T1000 (cell line): ENCODE measurements at regions not wholly inside any gene's neighbourhood (a gene's known extent, or its start where the extent isn't known, plus 50 kb on each side); places are given as distances from the start of the nearest gene placed in this dataset.
A peak's percentile ranks its signal among the peaks of the same experiment; 100 is the strongest.
"Not testable (repeated sequence)": the region's sequence is repeated elsewhere in the genome, so short reads cannot be mapped to it uniquely, and the experiment has no call there.

ENCODE experiments used
- DNase-seq: peaks from one replicate; lab custom pipeline; 2025; ENCODE audit warnings: mixed read lengths; lab: John Stamatoyannopoulos, UW

DNA sequence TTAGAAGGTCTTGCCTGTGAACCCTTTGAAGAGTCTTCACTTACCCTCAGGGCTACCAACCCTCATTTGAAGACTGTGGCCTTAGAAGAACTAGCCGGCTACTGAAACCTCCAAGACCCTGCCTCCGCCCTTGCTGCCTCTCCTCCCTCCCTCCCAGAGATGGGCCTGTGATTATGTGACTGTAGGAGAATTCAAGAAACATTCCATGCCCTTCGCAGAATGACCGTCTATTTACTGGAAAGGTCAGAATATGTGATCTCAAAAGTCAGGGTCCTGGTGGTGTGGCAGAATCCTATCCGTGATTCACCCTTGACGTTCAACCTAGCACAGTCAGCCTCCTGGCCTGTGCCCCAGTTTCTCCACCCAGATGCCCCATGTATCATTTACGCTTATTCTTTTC, 109.6 kb downstream of the CTNND1 start:
- DNase-seq = no peak

- DNase-seq = no peak
These were observed 111.8 kb downstream of the CTNND1 start for GRCh38 chr11:57873196-57873911.

DNA sequence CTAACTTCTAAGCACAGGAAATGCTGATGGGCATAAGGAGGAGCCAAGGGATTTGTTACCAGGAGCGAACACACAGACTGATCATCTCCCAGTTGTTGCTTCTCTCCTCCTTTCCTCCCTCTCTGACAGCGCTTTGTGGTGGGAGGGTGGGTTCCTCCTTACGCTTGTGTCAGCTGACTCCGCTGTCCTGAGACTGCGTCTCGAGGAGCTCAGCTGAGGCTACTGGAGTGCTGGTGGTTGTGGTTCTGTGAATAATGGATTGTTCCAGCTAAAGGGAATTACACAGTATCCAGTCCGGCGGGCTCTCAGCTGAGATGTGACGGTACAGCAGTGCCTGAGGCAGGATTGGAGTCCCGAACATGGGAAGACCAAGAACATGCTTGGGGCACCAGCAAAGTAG, 113.4 kb downstream of the CTNND1 start:
- no peak for DNase-seq

DNA sequence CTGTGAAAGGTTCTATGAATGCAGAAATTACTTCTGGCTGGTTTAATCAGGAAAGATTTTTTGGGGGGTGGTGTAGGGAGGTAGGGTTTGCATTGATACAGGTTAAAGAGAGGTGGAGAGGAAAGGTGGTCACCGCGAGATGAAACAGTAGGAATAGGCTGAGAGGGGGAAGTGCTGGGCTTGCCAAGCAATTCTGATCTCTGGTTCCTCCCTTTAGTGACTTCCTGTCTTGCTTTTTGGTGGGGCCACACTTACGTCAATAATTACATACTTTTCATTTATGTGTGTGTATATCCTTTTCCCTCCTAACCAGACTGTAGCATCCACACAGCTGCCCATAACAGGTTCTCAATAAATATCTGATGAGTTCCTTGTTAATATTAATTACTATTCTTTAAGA, 120.0 kb downstream of the CTNND1 start:
- no peak for DNase-seq

GRCh38 chr11:57883630-57884029, 122.0 kb downstream of the CTNND1 start:
- no peak for DNase-seq

DNA sequence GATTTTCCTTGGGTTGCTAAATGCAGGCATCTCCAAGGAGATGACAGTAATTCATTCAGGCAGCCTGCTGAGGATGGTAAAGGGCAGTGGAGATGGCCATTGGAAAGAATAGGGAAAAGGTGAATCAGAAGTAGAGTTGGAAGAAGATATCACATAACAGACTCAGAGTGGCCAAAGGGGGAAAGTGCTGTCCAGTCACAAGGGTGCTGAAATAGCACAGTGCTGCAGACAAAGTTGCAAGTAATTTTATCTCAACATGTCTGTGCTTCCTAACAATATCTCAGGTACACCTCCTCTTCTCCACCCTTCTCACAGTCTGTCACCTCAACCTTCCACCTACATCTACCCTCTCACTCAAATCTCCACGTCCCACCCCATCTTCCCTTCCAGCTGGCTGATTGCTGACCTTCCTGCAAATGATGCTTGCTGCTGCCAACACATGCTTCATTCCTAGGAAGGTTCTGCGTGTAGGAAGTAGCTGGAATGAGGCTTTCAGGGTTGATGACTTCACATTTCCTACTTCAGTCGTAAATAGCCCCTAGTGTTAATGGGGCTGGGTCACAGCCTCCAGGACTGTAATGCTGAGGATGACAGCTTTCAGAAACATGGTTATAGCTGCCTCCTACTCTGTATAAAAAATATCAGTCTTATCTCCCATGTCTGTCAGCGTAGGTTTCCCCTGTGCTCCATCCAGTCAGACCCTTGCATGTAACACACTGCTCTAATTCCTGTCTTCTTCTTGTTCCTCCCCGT, 123.9 kb downstream of the CTNND1 start:
- DNase-seq = no peak

DNA sequence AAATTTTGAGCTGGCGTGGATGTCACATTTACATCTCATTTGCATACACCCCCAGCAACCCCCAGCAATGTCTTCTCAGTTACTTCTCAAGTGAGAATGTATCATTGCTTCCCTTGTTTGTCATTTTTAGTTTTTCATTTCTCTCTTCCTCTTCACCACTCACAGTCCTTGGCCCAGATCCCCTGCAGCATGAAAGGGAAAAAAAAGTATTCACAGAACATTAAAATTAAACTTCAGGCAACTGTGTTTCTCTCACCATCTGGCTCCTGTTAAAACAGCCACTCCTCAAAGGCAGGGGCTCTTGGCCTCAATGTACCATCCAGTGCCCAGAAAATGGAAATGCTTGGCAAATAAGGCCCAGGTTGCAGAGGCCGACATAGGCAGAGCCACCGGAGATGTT, 126.8 kb downstream of the CTNND1 start:
- DNase-seq = no peak

- no peak for DNase-seq
These were observed 128.9 kb downstream of the CTNND1 start for GRCh38 chr11:57890521-57890920.

- not testable (repeated sequence) for DNase-seq
These were observed 130.5 kb upstream of the OR9Q1 start for GRCh38 chr11:57893200-57893599.

- no peak for DNase-seq
These were observed 127.1 kb upstream of the OR9Q1 start for GRCh38 chr11:57896361-57897145.

DNA sequence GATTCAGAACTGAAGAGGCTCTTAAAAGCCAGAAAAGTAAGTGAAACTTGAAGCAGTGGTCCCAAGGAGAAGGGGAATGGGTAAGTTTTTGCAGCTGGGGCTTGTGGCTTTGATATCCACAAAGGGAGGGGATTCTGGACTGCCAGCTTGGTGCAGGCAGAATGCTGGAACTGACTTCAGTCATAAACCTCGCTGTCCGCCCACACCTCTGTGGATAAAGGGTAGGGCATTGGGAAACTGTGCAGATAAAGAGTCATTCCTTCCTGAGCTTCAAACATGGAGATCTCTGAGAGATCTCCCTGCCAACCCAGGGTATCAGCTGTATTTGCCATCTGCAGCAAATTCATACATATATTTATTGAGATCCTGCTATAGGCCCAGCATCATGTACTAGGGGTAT, 124.3 kb upstream of the OR9Q1 start:
- DNase-seq = no peak

DNA sequence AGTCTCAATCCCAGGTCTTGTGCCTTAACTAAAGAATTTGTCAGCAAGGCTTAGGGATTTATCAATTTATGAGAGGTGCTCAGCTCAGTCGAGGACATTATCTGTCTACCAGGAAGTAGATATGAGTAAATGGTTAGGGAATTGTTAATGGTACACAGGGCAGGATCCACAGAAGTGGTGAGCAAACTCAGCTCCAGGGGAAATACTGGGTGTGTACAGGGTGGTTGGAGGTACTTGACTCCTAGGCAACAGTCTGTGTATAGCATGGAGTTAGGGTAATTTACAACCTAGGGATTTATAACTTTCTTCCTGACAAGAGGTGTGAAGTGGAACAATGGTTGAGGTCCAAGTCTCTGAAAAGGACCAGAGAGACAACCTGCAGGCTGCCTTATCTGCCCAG, 123.4 kb upstream of the OR9Q1 start:
- DNase-seq = no peak

GRCh38 chr11:57901278-57901677, 122.4 kb upstream of the OR9Q1 start:
- no peak for DNase-seq

DNA sequence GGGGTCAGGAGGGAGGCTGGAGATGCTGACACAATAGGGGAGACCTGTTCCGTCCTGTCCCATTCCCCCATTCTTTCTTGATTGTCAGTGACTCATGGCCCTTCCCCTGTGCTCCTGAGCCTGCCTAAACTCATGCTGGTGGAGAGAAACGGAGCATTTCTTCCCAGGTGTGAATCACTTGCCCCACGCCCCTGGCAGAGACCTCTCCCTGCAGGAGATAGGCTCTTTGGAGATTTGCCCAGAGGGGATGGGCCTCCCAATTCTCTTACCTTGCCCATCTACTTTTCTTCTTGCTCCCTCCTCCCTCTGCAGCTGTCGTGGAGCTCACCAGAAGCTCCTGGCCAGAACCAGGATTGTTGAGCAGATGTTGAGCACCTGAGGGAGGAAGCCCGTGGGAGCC, 121.9 kb upstream of the OR9Q1 start:
- no peak for DNase-seq

GRCh38 chr11:57903011-57903410, 120.7 kb upstream of the OR9Q1 start:
- no peak for DNase-seq

- DNase-seq = peak; percentile 3
These were observed 120.1 kb upstream of the OR9Q1 start for GRCh38 chr11:57903441-57904123.

GRCh38 chr11:57904376-57904775, 119.3 kb upstream of the OR9Q1 start:
- DNase-seq = no peak

- DNase-seq = no peak
These were observed 118.2 kb upstream of the OR9Q1 start for GRCh38 chr11:57905439-57905838.

DNA sequence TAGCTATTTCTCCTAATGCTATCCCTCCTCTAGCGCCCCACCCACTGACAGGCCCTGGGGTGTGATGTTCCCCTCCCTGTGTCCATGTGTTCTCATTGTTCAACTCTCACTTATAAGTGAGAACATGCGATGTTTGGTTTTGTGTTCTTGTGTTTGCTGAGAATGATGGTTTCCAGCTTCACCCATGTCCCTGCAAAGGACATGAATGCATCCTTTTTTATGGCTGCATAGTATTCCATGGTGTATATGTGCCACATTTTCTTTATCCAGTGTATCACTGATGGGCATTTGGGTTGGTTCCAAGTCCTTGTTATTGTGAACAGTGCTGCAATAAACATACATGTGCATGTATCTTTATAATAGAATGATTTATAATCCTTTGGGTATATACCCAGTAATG, 115.3 kb upstream of the OR9Q1 start:
- not testable (repeated sequence) for DNase-seq

- not testable (repeated sequence) for DNase-seq
These were observed 112.2 kb upstream of the OR9Q1 start for GRCh38 chr11:57911522-57911921.

GRCh38 chr11:57913715-57914704, 109.7 kb upstream of the OR9Q1 start:
- DNase-seq = no peak
